ENCODE measurements at regions not wholly inside any gene's neighbourhood (a gene's known extent, or its start where the extent isn't known, plus 50 kb on each side); places are given as distances from the start of the nearest gene placed in this dataset.

GRCh38 chr5:136809382-136809781, 444.0 kb upstream of the TRPC7 start:
- intact Hi-C loops (cut with DNase I), result loop anchor here (10.0 kb wide), 1 partner anchor 695 kb away; no protein-coding TSS in a partner anchor
- WGBS, result 89% methylated on average over 1 of the region's 1 CpG
- no peak for DNase-seq (ENCODE audit: extremely low spot score)
- H3K4me3 ChIP-seq, result no peak overlapping the region
- peaks cover 5 to 21% (median 13%) of the 10 kb centered on the region in 4 donors for H3K4me1 ChIP-seq
- H3K27ac ChIP-seq (replicated peaks in 1 of 4), result no peak overlapping the region
- no peak for TF ChIP-seq POLR2AphosphoS5 (IDR thresholded peaks at IDR 0.05)
- TF ChIP-seq CTCF (IDR thresholded peaks at IDR 0.05), result no peak
- no peak for TF ChIP-seq POLR2A (IDR thresholded peaks at IDR 0.05; ENCODE audit: low read depth)
- TF ChIP-seq EP300 (IDR thresholded peaks at IDR 0.05), result no peak
- H3K9me3 ChIP-seq, result no peaks in the 10 kb centered on the region
- no peaks in the 10 kb centered on the region for H3K27me3 ChIP-seq
- no peaks in the 10 kb centered on the region for H3K36me3 ChIP-seq

- Histone ChIP-seq H3K27me3 (no peaks in the 10 kb centered on the region), H3K27ac (replicated peaks in 1 of 4) (no peak overlapping the region), H3K4me1 (peaks cover 5 to 21% (median 13%) of the 10 kb centered on the region in 4 donors), H3K9me3 (no peaks in the 10 kb centered on the region), H3K4me3 (no peak overlapping the region), H3K36me3 (no peaks in the 10 kb centered on the region)
- WGBS, result 93% methylated on average over 4 of the region's 4 CpGs
- intact Hi-C loops (cut with DNase I), result loop anchor here (10.0 kb wide), 1 partner anchor 696 kb away; no protein-coding TSS in a partner anchor
- TF ChIP-seq CTCF (IDR thresholded peaks at IDR 0.05), result no peak
- no peak for DNase-seq (ENCODE audit: extremely low spot score)
These were observed 443.4 kb upstream of the TRPC7 start for GRCh38 chr5:136808756-136809155.

- Histone ChIP-seq H3K27ac (replicated peaks in 1 of 4) (no peak overlapping the region), H3K4me1 (peaks cover 5 to 9% (median 5%) of the 10 kb centered on the region in 4 donors), H3K9me3 (no peaks in the 10 kb centered on the region), H3K36me3 (no peaks in the 10 kb centered on the region), H3K27me3 (no peaks in the 10 kb centered on the region), H3K4me3 (no peak overlapping the region)
- intact Hi-C loops (cut with DNase I), result loop anchor here (10.0 kb wide), 1 partner anchor 699 kb away; no protein-coding TSS in a partner anchor
- no peak for DNase-seq (ENCODE audit: extremely low spot score)
- 90% methylated on average over 2 of the region's 2 CpGs for WGBS
- TF ChIP-seq POLR2AphosphoS5 (IDR thresholded peaks at IDR 0.05), result no peak
- no peak for TF ChIP-seq CTCF (IDR thresholded peaks at IDR 0.05)
- no peak for TF ChIP-seq POLR2A (IDR thresholded peaks at IDR 0.05; ENCODE audit: low read depth)
- no peak for TF ChIP-seq EP300 (IDR thresholded peaks at IDR 0.05)
These were observed 440.1 kb upstream of the TRPC7 start for GRCh38 chr5:136805466-136805865.

- Histone ChIP-seq H3K4me3 (no peak overlapping the region), H3K27me3 (peaks cover 0 to 2% (median 0%) of the 10 kb centered on the region in 4 donors), H3K27ac (replicated peaks in 1 of 4) (no peak overlapping the region), H3K4me1 (no peaks in the 10 kb centered on the region), H3K9me3 (no peaks in the 10 kb centered on the region), H3K36me3 (no peaks in the 10 kb centered on the region)
- DNase-seq (ENCODE audit: extremely low spot score), result peak; percentile 37
- no peak for TF ChIP-seq CTCF (IDR thresholded peaks at IDR 0.05)
- no peak for TF ChIP-seq EP300 (IDR thresholded peaks at IDR 0.05)
- no peak for TF ChIP-seq POLR2A (IDR thresholded peaks at IDR 0.05; ENCODE audit: low read depth)
- no peak for TF ChIP-seq POLR2AphosphoS5 (IDR thresholded peaks at IDR 0.05)
- intact Hi-C loops (cut with DNase I), result loop anchor here (10.0 kb wide), 1 partner anchor 702 kb away; no protein-coding TSS in a partner anchor
- 49% methylated on average over 2 of the region's 2 CpGs for WGBS
These were observed 437.0 kb upstream of the TRPC7 start for GRCh38 chr5:136802383-136802782.

- 73% methylated on average over 1 of the region's 1 CpG for WGBS
- no peak overlapping the region for H3K27ac ChIP-seq (replicated peaks in 1 of 4)
- H3K4me3 ChIP-seq, result no peak overlapping the region
- no peaks in the 10 kb centered on the region for H3K9me3 ChIP-seq
- no peaks in the 10 kb centered on the region for H3K36me3 ChIP-seq
- TF ChIP-seq POLR2A (IDR thresholded peaks at IDR 0.05; ENCODE audit: low read depth) (no peak), EP300 (IDR thresholded peaks at IDR 0.05) (no peak), CTCF (IDR thresholded peaks at IDR 0.05) (no peak), POLR2AphosphoS5 (IDR thresholded peaks at IDR 0.05) (no peak)
- DNase-seq (ENCODE audit: extremely low spot score), result peak; percentile 53
- H3K4me1 ChIP-seq, result no peaks in the 10 kb centered on the region
- peaks cover 0 to 7% (median 0%) of the 10 kb centered on the region in 4 donors for H3K27me3 ChIP-seq
- intact Hi-C loops (cut with DNase I), result loop anchor here (10.0 kb wide), 1 partner anchor 705 kb away; no protein-coding TSS in a partner anchor
These were observed 434.5 kb upstream of the TRPC7 start for GRCh38 chr5:136799806-136800372.
